DND-41 (cell line): ENCODE measurements at regions not wholly inside any gene's neighbourhood (a gene's known extent, or its start where the extent isn't known, plus 50 kb on each side); places are given as distances from the start of the nearest gene placed in this dataset.

Source experiments
- CTCF ChIP-seq: IDR thresholded peaks from 2 replicates; pipeline ENCODE4 v1.5.1; 2012; ENCODE audit warnings: borderline replicate concordance, low read length, moderate library complexity, mild to moderate bottlenecking; ENCODE audit not compliant: poor library complexity, severe bottlenecking; ENCODE audit errors: extremely low read depth
- EZH2 ChIP-seq: IDR thresholded peaks from 3 replicates; pipeline ENCODE4 v1.6.1; 2012; ENCODE audit warnings: borderline replicate concordance, low read depth, mild to moderate bottlenecking, moderate library complexity, low read length, inconsistent platforms; ENCODE audit not compliant: severe bottlenecking

DNA sequence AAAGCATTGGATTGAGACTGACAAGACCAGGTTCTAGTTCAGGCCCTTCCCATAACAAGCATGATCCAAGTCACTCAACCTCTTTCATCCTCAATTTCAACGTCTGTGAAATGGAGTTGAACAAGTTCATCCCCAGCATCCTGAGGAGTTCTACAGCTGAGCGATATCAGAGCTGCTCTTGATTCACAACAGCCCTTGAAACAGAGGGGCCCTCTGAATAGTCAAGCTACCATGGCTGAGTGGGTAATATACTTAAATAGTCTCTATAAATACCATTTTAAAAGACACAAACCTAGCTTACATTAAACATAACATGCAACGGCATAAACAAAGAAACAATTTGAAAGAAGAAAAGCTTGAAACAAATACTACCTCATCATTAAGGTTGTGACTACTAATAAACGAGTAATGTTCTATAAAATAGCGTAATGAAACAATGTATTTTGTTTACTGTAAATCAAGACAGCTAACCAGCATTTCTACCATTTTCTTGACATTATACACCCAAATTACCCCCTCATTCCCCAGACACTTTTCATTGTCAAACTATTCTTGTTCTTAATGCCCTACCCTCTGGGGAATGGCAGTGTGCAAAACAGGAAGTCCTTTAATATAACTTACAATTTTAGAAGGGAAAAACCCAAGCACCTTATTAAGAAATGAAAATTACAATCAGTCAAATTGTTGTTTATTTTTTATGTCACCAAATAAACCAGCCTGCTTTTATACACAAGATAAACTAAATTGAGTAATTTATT lies 202.3 kb downstream of the PARM1 start:
- TF ChIP-seq CTCF = no peak
- no peak for TF ChIP-seq EZH2
